GM23248 (cell line): ENCODE measurements at regions not wholly inside any gene's neighbourhood (a gene's known extent, or its start where the extent isn't known, plus 50 kb on each side); places are given as distances from the start of the nearest gene placed in this dataset.

ENCODE experiments used
- EZH2 ChIP-seq: fragments of 200-600 bp; sonication (generic); IDR thresholded peaks from 2 replicates; pipeline ENCODE4 v1.6.1; 2018; ENCODE audit warnings: antibody characterized with exemption, mild to moderate bottlenecking; ENCODE audit not compliant: insufficient read depth, poor library complexity, severe bottlenecking
- EZH2phosphoT487 ChIP-seq: fragments of 200-600 bp; sonication (generic); IDR thresholded peaks from 2 replicates; pipeline ENCODE4 v1.6.1; 2018; ENCODE audit warnings: antibody characterized with exemption, moderate library complexity, mild to moderate bottlenecking, low read depth; ENCODE audit not compliant: insufficient read depth

GRCh38 chr15:34699968-34700640 lies 54.7 kb downstream of the GJD2 start:
- no peak for TF ChIP-seq EZH2
- no peak for TF ChIP-seq EZH2phosphoT487
